GM19025 (cell line): ENCODE measurements at regions not wholly inside any gene's neighbourhood (a gene's known extent, or its start where the extent isn't known, plus 50 kb on each side); places are given as distances from the start of the nearest gene placed in this dataset.

ENCODE experiments used
- ATAC-seq: cut with Tn5 transposase; IDR thresholded peaks from one replicate; pipeline ENCODE4 v1.9.1; 2021; ENCODE audit warnings: mild to moderate bottlenecking, low read depth, moderate library complexity; ENCODE audit not compliant: unreplicated experiment

DNA sequence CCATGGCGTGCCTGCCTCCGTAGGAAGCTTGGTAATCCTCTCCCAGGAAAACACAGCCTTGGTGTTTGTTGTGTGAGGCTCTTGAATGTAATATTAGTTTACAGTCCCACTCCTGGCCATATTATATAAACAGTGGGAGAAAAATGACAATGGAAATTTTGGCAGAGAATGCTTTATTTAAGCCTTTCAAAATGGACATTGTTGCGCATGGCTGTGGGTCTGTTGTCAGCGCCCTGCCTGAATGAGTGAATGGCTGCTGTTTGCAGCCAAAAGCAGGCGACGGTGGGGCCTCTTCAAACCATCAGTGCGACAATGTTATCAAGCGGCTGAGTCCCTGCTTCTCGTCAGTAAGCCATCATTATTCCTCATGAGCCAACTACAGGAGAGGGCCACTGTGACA lies 201.8 kb upstream of the RMST start:
- no peak for ATAC-seq

DNA sequence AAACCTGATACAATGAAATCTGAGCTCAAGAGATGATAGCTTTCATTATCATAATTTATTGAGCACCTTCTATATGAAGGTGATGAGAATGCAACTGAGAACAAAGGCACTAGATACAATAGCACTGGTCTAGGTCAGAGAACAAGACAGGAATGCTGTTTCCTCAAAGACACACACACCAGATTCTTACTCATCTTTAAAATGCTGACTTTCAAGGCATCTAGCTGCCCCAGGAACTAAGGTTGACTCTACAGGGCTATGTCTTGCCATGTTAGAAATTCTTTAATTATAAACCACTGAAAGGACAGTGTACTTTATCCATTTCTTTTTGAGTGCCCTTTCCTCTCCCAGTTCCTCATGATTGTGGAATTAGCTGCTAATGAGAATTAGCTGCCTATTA lies 195.4 kb upstream of the RMST start:
- ATAC-seq = no peak

DNA sequence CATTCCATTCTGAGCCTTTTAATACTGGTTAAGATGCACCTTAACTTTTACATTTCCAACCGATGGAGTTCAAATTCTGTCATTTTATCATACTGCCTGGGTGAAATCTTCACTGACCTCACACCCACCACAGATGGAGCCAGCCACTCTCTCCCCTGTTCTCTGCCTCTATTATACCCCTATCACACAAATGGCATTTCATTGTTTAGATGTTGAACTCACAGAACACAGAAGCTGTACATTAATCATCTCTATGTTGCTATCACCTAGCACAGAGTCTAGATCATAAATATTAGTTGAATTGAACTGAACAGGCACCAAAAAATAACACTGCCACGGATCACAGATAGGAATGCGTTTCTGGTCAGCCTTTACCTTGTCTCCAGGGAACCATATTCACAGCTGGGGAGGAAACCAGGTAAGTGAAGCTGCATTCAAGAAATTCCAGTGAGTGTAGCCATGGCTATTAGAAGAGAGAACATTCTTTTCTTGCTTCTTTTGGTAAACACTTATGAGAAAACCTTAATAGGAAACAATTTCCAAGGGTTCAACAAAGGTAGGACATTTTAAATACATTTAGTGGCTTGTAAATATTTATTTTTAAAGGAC lies 194.9 kb upstream of the RMST start:
- no peak for ATAC-seq

DNA sequence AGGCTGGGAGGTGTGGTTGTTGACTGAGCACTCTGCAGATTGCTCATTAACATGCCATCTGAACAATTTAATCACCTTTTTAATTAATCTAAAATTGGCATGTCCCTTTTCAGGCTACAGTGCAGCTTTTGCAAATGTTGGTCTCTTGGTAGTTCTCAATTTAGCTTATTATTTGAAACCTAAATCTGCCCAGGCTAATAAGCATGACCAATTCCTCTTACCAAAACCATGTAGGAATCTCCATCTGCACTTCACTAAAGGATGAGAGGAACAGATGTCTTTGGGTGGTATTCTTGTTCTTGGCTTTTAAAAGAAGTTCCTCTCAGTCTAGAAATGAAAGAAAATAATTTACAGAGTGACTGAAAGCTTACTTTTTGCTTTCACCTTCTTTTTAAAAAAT lies 190.1 kb upstream of the RMST start:
- no peak for ATAC-seq

DNA sequence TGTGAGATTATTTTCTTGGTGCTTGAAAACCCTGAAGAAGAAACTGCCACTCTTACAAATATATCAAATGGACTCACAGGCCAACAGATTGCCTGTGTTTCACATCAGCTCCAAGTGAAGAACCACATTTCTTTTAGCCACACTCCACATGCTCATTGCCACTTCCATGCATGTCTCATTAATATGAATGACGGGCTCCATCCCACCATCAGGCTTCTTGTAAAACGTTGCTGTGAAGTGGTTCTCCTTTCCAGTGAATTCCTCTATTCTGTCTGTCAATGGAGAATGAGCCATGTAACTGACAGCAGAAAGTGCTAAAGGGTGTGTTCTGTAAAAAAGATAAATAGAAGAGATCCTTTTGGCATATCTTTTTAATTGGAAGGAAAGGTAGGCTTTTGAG lies 188.2 kb upstream of the RMST start:
- ATAC-seq = no peak

DNA sequence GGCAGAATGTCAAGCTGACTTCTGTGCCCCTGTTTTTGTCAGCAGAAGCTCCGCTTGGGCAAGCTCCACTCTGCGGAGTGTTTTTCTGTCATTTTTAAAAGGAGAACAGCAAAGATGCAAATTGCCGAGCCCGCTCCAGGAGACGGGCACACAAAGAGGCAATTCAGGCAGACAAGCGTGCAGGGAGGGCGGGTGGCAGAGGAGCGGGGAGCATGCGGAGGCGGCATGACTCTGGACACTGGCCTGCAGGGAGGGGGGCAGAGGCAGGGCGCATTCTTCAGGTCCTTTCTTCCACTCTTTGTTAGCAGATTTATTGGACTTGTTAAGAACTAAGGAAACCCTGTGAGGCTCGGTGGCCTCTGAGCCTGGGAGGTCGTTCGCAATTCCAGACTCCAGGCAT lies 187.3 kb upstream of the RMST start:
- no peak for ATAC-seq

DNA sequence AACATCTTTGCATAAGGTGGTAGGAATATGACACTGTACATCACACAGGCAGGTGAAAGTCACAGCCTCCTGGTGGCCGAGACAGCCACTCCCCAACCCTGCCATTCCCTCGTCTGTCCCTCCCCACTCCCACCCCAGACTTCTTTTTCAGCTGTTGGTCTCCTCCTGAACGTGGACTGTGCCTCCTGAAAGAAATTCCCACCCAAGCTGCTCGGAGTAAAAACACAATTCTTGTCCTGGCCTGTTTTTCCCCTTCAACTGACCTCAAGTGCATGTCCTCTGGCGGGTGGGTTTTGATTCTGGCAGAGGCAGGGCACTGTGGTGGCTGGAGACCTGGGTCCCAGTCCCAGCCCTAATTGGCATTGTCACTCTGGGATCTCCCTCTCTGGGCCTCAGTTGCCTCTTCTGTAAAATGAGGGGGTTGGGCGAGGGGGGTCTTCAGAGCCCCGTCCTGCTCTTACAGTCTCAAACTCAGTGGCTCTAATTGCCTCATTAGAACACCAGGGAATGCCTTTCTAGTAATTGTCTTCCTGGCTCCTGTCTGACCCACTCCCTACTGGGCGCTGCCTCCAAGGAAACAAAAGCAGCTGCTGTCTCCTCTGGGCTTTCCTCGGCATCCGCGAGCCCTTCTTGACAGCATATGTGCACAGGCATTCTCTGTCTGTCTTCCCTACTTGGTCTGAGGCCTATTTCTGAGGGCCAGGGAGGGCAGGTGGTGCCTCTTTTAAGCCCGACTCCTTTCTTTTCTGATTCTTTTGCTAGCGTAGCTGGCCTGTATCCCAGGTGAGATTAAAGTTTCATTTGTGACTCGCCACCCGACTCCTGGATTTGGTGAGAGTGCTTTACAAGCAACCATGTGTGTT lies 186.6 kb upstream of the RMST start:
- no peak for ATAC-seq

DNA sequence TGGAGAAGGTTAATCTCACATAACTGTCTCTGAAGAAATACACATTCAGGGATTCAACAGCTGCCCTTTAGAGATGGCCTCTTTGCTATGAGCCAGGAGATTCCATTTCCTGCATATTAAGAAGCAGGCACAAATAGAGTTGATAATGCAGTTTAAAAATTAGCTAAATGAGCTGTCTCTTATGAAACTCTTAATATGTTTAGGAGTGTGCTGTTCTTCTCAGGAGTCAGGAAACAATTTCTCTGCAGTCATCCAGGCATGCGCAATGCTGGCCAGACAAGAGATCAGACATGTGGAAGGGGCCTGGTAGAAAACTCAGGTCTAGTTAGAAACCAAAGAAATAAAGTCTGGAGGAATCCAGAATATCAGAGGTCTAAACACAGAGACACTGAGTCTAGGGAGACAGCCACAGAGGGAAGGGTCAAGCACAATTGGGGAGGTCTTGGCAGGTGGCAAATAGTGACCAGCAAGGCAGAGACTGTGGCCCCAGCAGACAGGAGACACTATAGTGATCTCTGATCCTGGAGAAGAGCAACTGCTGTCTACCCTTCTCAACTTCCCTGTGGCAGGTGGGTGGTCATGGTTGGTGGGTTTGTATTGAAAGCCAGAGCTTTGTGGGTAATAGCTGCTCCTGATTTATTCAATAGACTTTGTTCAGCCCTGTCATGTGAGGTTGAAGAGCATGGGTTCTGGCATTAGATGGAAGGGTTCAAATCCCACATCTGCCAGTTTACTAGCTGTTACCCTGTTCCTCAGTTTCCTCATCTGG lies 185.8 kb upstream of the RMST start:
- ATAC-seq = no peak

DNA sequence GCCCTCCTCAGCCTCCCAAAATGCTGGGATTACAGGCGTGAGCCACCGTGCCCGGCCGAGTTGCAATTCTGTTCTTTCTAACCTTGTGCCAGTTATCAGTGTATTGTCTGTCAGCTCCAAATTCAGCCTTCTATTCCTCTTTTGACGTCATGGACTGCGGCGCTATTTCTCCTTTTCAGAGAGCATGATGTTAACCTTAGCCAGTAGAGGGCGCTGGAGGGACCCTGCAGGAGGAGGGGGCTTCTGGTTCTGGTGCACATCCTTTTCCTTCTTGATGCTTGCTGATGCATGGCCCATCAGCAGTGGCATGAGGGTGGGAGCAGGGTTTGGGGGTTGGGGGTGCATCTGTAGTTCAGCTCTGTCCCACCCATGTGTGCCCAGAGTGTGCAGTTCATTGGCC lies 179.3 kb upstream of the RMST start:
- no peak for ATAC-seq

DNA sequence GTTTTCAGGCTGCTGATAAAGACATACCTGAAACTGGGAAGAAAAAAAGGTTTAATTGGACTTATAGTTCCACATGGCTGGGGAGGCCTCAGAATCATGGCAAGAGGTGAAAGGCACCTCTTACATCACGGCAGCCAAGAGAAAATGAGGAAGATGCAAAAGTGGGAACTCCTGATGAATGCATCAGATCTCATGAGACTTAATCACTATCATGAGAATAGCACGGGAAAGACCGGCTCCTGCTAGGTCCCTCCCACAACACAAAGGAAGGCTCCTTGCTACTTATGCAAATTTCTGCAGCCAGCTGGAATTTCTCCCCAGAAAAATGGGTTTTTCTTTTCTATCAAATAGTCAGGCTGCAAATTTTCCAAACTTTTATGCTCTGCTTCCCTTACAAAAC lies 174.1 kb upstream of the RMST start:
- no peak for ATAC-seq

DNA sequence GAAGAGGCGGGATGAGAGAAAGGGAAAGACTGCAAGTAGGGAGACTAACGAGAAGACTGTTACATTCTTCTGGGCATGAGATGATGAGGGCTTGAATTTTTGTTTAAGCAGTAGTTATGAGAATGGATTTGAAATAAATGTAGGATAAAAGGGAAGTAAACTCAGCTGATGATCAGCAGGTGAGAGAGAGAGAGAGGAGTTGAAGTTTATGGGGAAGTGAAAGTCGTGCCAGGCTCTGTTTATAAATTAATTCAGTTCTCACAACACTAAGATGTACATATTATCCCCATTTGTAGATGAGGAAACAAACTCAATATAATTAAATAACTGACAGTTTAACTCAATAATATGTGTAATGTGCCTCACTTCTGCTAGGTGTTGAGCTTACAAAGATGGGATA lies 170.0 kb upstream of the RMST start:
- no peak for ATAC-seq

DNA sequence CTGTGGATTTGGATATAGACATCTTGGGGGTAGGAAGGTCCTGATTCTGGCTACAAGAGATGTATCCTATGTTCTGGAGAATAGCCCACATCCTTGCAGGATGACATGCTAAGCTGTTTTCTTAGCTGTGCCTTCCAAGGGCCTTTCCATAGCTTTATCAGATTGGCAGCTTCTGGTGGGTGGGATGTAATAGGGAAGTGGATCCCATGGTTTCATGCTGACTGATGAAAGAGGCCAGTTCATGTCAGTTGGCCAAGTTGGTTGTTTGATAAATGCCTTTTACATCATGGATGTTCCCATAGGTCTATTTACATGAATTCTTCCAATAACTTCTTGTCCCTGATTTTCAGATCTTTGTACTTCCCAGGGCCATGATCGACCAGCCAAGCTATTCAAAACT lies 169.1 kb upstream of the RMST start:
- ATAC-seq = no peak

DNA sequence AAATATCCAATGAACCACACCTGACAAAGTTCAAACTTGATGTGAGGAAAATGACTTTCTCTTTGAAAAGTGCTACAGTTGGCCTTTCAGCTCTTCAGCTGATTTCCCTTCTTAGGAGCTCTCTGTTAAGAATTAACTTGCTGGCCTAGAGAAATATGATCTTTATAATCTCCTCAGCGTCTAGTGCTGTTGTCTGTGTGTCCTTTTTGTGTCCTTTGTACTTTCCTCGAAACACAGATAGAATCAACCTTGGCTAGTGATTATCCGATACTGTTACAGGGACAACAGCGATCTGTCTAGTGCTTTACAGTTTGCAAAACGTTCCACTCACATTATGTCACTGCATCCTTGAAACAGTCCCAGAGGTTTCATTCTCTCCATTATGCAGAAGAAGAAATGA lies 162.8 kb upstream of the RMST start:
- no peak for ATAC-seq

DNA sequence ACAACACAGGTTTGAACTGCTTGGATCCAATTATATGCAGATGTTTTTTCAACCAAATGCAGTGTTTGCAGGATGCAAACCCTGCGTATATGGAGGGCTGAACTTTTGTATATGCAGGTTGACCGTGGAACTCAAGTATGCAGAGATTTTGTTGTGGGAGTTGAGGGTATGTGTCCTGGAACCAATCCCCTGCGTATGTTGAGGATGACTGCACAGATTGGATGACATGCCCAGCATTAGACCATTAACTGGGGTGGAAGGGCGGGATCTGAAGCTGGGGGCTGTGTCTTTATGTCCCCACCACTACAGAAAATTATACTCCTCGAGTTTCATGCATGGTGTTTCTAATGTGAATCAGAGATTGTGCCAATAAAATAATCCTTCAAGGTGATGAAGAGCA lies 162.2 kb upstream of the RMST start:
- ATAC-seq = no peak

DNA sequence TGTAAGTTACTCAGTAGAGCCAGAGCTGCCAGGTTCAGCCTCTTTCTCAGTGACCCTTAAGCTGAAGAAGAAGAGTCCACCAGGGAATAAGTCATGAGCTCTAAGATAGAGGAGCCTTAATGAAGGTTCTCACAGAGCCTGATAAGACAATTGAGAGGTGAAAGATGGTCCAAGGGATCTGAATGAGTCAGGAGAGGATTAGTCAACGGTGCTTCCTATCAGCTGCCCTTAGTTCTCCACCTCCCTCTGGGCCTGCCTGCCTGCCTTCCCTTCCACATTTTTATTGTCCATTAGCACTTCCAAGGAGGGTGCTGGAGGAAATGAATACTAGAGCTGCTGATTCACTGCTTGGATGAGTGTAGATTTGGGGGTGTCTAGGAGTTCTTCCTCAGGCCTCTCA lies 161.7 kb upstream of the RMST start:
- no peak for ATAC-seq

DNA sequence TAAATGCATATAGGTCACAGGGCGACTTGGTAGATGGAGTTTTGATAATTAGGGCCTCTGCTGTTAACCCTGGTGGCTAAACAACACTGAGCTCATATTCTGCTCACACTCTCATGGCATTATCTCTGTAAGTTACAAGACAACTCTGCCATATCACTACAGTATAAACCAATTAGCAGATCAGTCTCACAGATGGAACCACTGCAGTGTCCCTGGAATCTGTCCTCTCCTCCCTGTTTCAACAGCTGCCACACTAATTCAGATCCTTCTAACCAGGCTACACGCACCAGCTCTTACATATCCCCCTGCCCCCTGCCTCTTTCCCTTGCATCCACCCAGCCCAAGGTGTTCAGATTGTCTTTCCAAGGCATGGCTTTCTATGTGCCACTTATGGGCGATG lies 161.0 kb upstream of the RMST start:
- ATAC-seq = no peak

DNA sequence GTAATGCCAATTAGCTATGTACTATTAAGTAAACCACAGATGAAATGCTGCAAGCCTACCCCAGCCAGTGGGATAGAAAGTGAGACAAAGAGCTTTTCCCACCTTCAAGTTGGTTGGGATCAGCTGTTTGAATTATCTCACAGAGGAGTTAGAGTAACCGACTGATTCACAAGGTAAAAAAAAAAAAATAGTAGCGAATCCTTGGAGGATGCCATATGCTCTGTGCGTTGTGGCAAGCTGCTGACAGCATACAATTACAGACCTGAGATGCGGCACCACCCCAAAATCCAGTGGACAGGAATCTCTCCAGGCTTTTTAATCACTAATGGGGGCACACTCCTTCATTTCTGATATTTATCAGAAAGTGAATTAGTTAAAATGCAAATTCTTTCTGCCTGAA lies 157.0 kb upstream of the RMST start:
- ATAC-seq = no peak

DNA sequence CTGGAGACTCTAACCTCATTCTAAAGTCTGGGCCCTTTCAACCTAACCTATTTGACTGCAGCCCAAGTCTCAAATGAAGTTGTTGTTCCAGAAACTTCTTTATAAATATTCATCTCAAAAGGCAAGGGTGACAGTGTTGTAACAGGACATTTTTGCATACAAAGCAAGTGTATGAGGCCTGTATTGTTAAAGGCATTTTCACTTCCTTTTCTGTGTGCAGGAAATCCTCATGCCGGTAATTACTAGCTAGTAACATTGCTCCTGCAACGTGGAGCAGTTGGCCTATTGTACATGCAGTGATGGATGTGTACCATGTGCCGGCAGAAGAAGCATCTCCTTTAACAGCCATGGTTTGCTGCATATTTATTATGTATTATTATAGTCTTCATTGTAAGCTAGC lies 156.5 kb upstream of the RMST start:
- ATAC-seq = peak; percentile 88

DNA sequence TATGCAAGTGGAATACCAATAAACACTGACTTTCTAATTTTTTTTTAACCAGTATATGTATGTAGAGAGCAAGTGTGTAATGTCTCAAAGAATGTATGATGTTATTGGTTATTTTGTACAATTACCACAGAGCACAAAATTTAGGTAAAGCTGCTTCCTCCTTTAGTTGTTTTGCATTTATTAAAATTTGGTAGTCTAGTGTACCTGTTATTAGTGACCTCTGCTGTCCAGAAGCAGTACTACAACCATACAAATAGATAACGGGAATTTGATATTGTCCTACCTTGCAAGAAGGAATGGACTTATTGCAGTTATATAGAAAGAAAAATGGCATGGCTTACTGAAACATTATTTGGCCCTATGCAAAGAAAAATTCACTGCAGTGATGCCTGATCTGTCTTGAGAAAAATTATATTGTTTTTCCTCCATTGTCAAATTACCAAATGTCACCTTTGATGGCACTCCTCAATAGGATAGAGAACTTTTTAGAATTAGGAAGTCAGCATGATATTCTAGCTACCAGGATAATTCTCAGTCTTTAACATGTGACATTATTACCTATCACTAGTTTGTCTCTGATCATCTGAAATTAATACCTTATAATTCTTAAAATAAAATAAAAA lies 153.9 kb upstream of the RMST start:
- no peak for ATAC-seq

DNA sequence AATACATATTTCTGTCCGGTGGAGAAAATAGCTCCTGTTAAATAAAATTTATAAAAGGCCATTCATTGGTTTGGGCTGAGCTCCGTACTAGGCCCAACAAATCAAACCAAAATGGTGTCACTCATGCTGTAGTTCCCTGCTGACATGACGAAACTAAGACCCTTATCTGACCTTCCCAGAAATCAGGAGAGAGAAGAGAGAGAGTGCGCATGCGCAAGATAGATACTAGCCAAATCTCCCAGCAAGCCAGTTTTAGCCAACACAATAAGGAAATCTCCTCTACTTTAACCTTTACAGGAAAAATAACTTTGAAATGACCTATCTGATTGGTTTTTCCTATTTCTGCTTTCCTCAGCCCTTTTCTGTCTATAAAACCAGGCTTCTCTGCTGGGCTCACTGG lies 152.7 kb upstream of the RMST start:
- ATAC-seq = no peak

DNA sequence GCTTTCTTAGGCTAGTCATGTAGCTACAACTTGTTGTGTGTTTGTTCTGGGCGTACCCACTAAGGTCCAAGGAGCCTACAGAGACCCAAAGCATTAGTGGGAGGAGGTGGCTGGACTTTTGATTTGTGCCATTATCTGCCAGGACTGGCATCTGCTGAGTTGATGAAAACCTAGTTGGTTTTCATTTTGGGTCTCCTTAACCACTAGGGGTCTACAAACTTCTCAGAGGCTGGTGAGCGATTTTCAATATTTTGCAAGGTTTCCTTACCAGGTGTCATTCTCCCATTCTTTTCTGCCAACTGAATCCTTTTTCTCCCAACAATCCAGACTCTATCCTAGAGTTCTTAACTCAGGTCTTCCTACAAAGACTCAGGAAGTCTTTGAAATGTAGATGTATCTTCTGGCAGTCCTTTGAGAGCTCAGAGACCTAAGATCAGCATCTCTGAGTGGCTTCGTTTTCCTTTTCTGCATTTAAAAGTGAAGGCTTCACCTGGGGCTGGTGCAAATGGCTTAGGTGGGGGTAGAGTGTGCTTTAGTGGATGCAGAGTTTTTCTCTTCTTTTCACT lies 150.0 kb upstream of the RMST start:
- ATAC-seq = no peak
